ENCODE measurements at regions not wholly inside any gene's neighbourhood (a gene's known extent, or its start where the extent isn't known, plus 50 kb on each side); places are given as distances from the start of the nearest gene placed in this dataset.

- DNase-seq: no peak
Measured at GRCh38 chr19:32195706-32196610, 149.5 kb upstream of the ZNF507 start.

- DNase-seq: no peak
Measured at GRCh38 chr19:32196690-32197420, 148.6 kb upstream of the ZNF507 start.

DNA sequence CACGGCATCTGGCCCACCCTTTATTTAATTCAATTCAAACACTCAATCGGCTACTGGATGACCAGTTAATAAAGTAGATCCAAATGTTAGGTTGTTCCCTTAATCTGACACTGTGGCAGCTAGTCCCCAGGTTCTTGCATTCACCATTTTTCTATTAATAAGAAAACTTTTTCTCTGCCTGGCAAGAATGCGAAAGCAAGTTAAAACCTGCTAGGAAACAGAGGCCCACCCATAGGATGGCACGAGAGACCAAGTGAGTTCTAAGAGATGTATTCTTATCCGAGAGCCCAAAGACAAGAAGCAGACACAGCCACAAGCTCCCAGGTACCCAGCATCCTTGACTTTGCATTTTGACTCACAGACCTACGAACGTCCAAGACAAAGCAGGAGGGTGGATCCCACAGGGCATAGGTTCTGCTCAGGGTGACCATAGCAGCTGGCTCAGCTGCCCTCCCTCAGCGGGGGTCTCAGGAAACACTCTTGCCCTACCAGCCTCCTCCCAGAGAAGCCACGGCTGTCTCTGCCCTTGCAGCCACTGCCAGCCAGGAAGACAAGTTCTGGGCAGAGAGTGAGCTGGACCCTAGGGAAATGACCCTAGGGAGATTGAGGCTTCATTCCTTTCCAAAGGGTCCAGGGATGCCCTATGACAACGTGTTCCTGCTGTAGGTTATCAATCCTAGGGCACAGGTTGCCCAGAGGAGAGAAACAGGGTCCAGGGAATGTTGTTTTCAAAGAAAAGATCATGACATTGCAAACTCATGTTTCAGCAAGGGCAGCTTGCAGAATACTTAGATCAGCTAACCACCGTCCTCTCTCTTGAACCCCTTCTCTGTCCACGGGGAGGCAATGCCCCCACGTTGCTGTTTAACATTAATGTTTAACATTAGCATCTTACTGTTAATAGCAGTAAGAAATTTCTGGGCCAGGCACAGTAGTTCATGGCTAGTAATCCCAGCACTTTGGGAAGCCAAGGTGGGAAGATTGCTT lies 147.2 kb upstream of the ZNF507 start:
- no peak for DNase-seq

- DNase-seq: no peak
Measured at GRCh38 chr19:32199501-32200040, 145.8 kb upstream of the ZNF507 start.

GRCh38 chr19:32200312-32201038 lies 144.9 kb upstream of the ZNF507 start:
- DNase-seq: no peak

DNA sequence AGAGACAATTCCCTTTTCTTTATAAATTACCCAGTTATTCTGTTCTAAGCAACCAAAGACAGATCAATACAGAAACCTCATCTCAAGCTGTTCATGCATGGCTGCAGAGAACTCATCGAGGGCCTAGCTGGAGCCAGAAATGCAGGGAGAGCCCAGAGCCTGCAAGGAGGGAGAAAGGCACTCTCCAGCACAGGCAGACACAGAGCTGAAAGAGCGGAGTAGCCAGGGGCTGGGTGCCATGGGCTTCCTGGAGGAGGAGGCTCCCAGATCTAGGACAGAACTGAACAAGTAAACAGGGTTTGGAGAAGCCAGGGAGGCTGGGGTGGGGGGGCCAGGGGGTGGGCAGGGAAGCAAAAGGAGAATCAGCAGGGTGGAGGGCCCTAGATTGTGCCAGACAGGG lies 144.2 kb upstream of the ZNF507 start:
- DNase-seq: no peak

DNA sequence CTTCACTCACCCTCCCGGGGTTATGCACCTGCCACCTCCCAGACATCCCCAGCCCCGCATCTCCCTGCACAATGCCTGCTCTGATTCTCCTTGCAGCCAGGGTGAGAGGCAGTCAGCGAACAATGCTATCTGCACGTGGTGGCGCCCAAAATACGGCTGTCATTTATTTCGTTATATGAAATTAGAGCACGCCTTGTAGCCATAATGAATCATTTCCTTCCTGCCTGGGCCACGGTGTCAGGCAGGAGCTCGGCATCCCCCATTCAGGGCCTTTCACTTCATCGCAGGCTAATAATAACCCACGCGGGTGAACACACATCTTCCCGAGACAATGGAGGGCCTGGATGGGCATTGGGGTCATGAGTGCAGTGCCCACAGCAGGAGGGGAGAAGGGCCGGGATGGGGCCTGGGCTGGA lies 143.8 kb upstream of the ZNF507 start:
- DNase-seq: no peak

GRCh38 chr19:32202244-32202643 lies 143.2 kb upstream of the ZNF507 start:
- no peak for DNase-seq

- no peak for DNase-seq
Measured at GRCh38 chr19:32203161-32203560, 142.2 kb upstream of the ZNF507 start.

DNA sequence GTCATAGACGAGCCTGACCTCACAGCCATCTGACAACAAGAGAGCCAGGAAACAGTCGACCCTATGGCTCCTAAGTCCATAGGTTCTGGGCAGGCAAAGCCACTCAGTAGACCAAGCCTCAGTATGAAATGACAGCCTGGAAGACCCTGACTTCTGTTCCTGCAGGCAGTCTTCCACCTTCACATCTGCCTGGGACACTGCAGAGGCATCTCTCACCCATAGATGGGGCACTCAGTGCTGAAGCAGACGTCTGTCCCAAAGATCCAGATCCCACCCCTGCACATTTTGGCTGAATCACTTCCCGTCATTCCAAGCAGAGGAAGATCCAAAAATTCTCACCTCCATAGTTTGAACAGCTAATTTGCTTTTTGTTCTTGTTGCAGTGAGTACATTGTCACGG lies 139.3 kb upstream of the ZNF507 start:
- no peak for DNase-seq

DNA sequence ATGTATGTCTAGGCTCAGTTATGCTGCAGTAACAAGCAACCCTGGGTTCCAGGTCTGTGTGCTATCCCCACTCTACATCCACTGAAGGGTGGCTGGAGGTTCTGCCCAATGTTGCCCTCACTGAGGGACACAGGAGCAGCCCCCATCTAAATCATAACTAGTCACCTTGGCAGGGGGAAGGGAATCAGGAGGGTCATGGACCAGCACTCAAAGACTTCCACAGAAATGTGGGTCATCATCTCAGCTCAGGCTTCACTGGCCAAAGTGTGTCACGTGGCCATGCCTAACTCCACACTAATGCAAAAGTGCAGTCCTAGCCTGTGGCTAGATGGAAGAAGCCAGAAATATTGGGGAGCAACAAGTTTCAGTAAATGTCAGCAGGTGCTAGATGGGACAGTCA lies 137.3 kb upstream of the ZNF507 start:
- no peak for DNase-seq

GRCh38 chr19:32219392-32219791 lies 126.0 kb upstream of the ZNF507 start:
- DNase-seq: no peak

DNA sequence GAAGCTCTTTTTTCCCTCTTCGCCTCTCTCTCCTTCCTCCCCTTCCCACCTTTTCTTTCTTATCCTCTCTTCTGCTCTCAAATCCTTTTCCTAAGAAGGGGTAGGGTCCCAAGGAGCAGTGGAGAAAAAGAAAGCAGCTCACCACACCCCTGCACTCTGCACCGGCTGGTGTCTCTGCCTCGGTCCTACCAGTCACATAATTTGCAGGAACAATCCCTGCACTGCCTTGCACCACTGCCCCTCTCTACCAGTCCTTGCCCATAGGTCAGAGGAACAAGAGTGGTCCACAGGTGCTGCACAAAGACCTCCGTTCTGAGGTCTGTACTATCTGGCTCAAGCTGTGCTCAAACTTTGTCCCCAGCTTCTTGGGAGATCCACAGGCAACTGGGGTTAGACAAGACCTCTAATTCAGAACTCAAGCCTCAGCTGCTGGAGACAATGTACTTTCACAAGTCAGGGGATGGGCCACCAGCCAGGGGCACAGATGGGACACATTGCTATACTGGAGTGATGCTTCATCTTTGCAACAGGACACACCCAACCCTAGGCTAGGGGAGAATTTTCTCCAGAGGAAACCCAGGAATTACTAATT lies 125.4 kb upstream of the ZNF507 start:
- DNase-seq: no peak

DNA sequence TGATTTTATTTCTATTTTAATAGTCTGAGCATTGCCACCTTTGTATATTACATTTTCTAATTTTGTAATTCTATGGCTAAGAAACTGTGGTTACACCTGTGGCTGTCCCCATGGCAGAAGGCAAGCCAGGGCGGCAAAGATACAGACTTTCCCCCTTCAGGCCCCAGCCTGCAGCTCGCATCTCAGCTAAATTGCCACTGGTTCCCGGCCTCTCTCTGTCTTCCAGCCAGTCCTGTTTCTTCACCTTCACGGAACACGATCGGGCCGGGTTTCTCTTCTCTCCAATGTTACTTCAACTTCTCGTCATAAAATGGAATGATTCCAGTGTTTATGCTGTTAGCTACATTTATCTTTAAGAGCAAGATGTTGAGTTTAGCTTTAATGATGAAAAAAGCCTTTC lies 124.5 kb upstream of the ZNF507 start:
- no peak for DNase-seq

DNA sequence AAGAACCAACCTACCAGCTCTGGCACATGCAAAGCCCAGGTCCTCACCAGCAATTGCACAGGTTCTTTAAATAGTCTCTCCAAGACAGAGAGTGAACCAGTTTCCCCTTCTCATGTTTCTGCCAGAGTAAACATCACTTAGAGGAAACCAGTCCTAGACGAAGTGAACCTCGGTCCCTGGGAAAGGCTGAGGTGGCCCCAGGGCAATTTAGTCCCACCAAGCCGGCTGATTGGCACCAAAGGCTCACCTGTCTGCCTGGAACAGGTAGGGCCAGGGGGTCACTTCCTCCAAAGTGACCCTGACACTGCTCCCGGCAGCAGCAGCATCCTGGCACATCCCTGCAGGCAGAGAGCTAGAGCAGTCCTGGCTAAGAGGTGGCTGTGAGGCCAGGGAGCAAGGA lies 122.9 kb upstream of the ZNF507 start:
- DNase-seq: no peak

- DNase-seq: no peak
Measured at GRCh38 chr19:32223106-32223505, 122.3 kb upstream of the ZNF507 start.

- no peak for DNase-seq
Measured at GRCh38 chr19:32223595-32224370, 121.6 kb upstream of the ZNF507 start.

DNA sequence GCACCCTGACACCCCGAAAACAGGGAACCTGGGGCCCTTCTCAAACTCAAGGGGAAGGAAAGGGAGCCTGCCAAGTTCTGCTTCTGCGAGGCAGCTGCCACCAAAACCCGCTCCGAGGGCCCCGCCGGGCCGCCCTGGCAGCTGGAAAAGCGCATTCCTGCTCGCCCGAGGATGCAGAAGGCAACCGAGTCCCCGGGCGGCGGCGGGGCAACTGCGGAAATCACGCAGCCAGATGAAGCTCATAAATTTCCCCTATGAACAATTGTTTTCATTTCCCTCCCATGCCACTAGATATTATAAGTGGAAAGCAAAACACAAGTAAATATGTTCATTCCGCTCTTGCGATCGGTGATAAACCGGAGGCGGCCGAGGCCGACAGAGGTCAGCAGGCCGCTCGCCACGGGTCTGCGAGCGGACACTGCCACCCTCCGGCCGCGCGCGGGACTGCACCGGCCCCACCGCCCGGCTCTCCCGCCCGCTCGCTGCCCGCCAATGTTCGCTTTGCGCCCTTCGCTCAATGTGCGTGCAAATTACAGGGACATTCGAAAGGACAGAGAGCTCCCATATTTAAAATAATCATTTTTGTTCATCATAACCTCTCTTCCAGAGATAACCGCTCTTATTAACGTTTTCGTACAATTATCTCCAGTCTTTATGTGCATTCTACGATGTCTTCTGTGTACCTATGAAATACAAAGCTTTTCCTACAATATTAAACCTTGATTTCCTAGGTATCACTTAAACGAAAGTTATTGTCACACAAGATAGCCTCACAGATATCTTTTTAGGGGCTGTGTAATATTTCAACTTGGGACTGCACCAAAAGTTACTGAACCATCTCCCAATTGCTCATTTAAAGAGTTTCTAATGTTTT lies 120.8 kb upstream of the ZNF507 start:
- peak; percentile 49 for DNase-seq

- no peak for DNase-seq
Measured at GRCh38 chr19:32227561-32228165, 117.7 kb upstream of the ZNF507 start.

All from activated CD4-positive, alpha-beta T cell treated with anti-CD3 and anti-CD28 coated beads, Interleukin-2, amount 50 U/mL, for 1 hour (primary cell).